Esophagus (tissue), 2 donors: ENCODE measurements at regions not wholly inside any gene's neighbourhood (a gene's known extent, or its start where the extent isn't known, plus 50 kb on each side); places are given as distances from the start of the nearest gene placed in this dataset.

Source experiments
- H3K27ac ChIP-seq, 2 donors: one replicate each; pipeline ENCODE4 v1.5.1; 2013; ENCODE audit warnings: low read depth in 2 of 2, mild to moderate bottlenecking in 2 of 2, inconsistent platforms in 1 of 2, low read length in 1 of 2, moderate library complexity in 1 of 2
- H3K27me3 ChIP-seq, 2 donors: one replicate each; pipeline ENCODE4 v1.6.1; 2013; ENCODE audit warnings: low read length in 2 of 2, control low read depth in 1 of 2, mild to moderate bottlenecking in 1 of 2; ENCODE audit not compliant: insufficient read depth in 2 of 2, control insufficient read depth in 1 of 2
- H3K36me3 ChIP-seq, 2 donors: one replicate each; pipeline ENCODE4 v1.6.1; 2013; ENCODE audit warnings: low read length in 1 of 2; ENCODE audit not compliant: control insufficient read depth in 2 of 2, insufficient read depth in 2 of 2
- H3K4me1 ChIP-seq, 2 donors: one replicate each; pipeline ENCODE4 v1.6.1; 2013; ENCODE audit warnings: low read length in 1 of 2; ENCODE audit not compliant: control insufficient read depth in 2 of 2, insufficient read depth in 2 of 2
- H3K4me3 ChIP-seq, 2 donors: one replicate each; pipeline ENCODE4 v1.5.1; 2013; ENCODE audit warnings: low read length in 2 of 2, mild to moderate bottlenecking in 2 of 2, low read depth in 1 of 2, moderate library complexity in 1 of 2
- H3K9me3 ChIP-seq, 2 donors: one replicate each; pipeline ENCODE4 v1.6.1; 2013; ENCODE audit warnings: mild to moderate bottlenecking in 2 of 2, low read depth in 1 of 2, low read length in 1 of 2, moderate library complexity in 1 of 2; ENCODE audit not compliant: control insufficient read depth in 2 of 2, insufficient read depth in 1 of 2
- WGBS, 2 donors: extraction: QIAGEN DNeasy Blood & Tissue Kit; methylation state at CpG; one replicate each; pipeline ENCODE4 v1.1.7; 2013; 5-methylcytosine and 5-hydroxymethylcytosine counted together
- donor health status: healthy with polysubstance abuse.
- donor health status: Bipolar disorder and iron deficiency.

DNA sequence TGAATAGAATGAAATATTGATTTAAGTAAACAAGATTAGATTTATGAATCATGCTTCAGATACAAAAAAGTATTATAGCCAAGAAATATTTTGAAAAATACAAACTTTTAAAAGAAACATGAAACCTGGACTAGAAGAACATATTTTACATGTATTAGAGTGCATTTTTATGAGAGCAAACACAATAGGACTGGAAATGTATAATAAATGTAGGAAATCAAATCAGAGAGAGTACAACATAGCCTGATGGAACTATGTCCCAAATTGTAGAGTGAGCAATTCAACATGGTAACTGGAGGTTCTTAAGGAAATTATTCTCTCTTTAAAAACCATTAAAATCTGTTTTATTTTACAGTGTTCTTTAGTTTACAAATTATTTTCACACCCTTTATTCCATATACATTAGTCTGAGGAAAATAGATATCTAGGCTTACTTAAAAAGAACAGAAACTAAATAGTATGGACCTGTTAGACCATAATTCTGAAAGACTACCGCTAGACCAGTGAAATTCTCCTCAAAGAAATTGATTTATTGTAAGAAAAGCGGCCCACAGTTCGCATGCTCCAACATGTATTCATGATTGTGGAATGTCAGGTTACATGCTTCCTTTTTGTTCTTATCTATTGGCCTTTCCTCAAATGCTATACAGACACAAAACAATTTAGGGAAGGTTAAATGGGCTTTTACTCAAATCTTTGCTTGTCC lies 1526.5 kb upstream of the SLC10A2 start:
- Histone ChIP-seq H3K4me1 (no peaks in the 10 kb centered on the region), H3K36me3 (no peaks in the 10 kb centered on the region), H3K4me3 (no peak overlapping the region), H3K27me3 (no peaks in the 10 kb centered on the region), H3K27ac (no peak overlapping the region), H3K9me3 (no peaks in the 10 kb centered on the region)
- 73 to 83% methylated on average over 3 of the region's 3 CpGs for WGBS, 2 donors

DNA sequence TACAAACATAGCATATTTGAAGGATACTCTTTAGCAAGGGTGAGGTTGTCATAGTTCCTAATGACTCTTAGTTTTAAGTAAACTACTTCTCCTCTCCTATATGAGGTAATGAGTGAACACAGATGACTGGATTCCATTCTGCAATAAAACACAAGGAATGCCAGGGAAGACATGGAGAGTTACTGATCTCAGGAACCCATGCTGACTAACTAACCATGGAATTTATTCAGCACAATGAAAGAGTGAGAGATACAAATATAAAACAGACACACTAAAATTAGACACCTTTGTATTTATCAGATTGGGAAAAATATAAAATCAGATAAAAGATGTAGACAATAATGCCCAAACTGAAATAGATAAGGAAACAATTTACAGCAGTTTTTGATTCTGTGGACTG lies 1525.9 kb upstream of the SLC10A2 start:
- Histone ChIP-seq H3K27ac (no peak overlapping the region), H3K36me3 (no peaks in the 10 kb centered on the region), H3K9me3 (no peaks in the 10 kb centered on the region), H3K4me1 (no peaks in the 10 kb centered on the region), H3K27me3 (no peaks in the 10 kb centered on the region), H3K4me3 (no peak overlapping the region)

DNA sequence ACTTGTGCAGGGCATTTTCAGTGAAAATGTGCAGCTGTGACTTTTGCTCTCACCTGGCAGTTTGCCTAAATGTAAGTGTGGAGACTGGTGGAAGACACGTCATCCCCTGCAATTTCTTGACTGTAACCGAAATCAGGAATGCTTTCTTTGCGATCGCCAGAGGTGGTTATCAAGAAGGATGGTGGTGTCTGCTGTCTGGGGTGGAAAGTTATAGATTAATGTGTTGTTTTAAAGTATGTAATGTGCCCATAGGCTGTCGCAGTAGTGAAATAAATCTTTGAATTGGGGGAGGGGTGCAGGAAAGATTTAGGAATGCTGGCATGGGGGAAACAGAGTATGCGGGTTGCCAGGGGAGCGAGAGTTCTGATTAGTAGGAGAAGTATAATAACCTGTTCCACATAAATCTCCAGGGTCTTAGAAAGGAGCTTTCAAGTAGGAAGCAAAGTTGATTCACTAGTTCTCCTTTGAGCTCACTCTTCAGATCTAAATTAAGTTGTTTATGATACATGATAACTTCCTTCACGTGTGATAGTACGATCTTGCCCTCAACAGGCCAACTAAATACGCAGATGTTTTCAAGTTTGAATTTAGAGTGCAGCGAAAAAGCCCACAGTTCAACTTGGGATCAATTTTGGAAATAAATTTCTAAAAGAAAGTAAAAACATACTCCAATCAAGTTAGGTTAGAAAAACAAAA lies 1520.0 kb upstream of the SLC10A2 start:
- H3K27ac ChIP-seq = no peak overlapping the region

DNA sequence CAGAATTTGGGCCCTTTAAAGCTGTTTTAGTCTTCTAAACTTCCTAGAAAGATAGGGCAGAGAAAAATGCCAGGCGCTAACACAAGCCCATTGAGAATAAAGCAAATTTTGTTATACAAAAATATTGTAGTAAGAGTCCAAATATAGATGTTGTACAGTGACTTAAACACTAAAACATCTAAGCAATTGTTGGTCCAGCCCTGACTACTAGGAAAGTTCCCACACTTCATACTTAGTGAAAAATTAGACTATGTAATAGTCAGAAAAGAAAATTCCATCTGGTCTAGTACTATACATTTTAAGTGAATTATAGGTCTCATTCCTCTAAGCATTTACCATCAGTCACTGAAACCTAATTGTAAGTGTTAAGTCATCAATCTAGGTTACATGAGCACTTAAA lies 1518.3 kb upstream of the SLC10A2 start:
- Histone ChIP-seq H3K9me3 (no peaks in the 10 kb centered on the region), H3K4me1 (no peaks in the 10 kb centered on the region), H3K27me3 (no peaks in the 10 kb centered on the region), H3K27ac (no peak overlapping the region), H3K36me3 (no peaks in the 10 kb centered on the region), H3K4me3 (no peak overlapping the region)
- WGBS, 2 donors = 75 to 90% methylated on average over 1 of the region's 1 CpG

More for the DNA sequence above, 1520.0 kb upstream of the SLC10A2 start:
- 58 to 69% methylated on average over 11 of the region's 11 CpGs for WGBS, 2 donors
- no peaks in the 10 kb centered on the region for H3K36me3 ChIP-seq
- no peaks in the 10 kb centered on the region for H3K27me3 ChIP-seq
- no peak overlapping the region for H3K4me3 ChIP-seq
- no peaks in the 10 kb centered on the region for H3K9me3 ChIP-seq
- no peaks in the 10 kb centered on the region for H3K4me1 ChIP-seq

DNA sequence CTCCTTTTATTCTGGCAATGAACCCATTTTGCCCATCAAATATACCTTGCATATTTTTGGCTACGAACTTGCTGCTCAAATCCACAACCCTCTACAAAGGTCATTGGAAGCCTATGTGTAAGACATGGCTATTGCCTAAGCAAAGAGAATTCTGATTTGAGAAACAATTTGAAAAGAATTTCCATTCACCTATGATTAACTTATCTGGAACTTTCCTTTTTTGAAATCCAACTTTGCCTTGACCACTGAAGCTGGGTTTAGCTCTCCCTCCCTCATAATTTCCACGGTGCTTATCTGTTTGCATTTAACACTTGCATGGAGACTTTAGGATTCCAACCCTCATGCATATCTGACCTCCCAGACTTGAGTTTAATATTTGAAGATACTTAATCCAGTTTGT lies 1514.7 kb upstream of the SLC10A2 start:
- H3K4me1 ChIP-seq = no peaks in the 10 kb centered on the region
- H3K36me3 ChIP-seq = no peaks in the 10 kb centered on the region
- H3K4me3 ChIP-seq = no peak overlapping the region
- no peak overlapping the region for H3K27ac ChIP-seq
- H3K27me3 ChIP-seq = no peaks in the 10 kb centered on the region
- H3K9me3 ChIP-seq = no peaks in the 10 kb centered on the region
- 85% methylated on average over 2 of the region's 2 CpGs for WGBS, 2 donors

DNA sequence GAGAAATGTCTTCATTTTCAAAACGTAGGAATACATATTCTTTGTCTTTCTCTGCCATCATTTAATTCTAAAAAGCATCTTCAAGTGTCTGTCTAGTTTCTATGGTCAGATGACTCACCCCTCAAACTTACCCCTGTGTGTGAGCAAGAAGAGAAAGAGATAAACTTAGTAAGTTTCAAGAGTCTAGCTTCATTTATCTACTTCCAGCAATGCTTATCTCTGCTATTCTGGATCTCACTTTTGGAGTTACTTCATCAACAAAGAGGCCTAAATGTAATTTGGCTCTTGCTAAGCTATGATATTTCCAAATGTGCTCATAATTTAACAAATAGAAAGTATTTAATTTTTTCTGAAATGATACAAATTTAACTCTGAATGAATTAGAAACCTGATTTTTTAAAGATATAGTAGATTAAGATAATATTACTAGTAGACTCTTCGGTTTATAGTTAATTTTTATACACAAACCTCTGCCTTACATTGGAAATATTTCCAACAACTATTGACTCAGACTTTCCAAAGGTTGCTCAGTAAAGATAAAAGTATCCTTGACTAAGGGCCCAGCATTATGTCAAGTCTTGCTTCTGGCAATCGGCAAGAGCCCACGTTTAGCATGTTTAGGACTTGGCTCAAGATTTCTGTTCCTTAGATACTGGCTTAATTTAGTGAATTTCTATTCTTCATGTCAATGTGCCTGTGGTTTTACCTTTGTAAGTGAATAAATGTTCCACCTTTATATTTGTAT lies 1511.0 kb upstream of the SLC10A2 start:
- no peaks in the 10 kb centered on the region for H3K9me3 ChIP-seq
- 57 to 60% methylated on average over 4 of the region's 4 CpGs for WGBS, 2 donors

DNA sequence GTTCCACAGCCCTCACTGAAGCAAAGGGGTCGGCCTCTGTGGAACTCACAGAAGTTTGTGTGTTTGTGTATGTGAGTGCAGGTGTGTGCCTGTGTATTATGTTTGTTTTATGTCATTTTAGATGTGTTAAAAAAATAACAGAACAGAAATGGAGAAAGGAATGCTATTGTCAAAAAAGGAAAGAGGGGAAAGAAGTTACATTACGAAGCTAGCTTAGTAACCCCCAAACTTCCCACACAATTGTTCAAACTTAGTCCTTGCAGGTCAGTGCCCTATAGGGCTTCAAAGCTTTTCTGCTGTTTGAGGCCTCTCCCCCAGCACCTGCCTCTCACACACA lies 1505.6 kb upstream of the SLC10A2 start:
- H3K4me1 ChIP-seq = peaks cover 0 to 2% of the 10 kb centered on the region in 2 donors
- H3K9me3 ChIP-seq = no peaks in the 10 kb centered on the region
- no peaks in the 10 kb centered on the region for H3K36me3 ChIP-seq
- H3K27ac ChIP-seq = no peak overlapping the region
- WGBS, 2 donors = 43 to 44% methylated on average over 2 of the region's 2 CpGs
- no peaks in the 10 kb centered on the region for H3K27me3 ChIP-seq
- H3K4me3 ChIP-seq = no peak overlapping the region

More for the DNA sequence above, 1511.0 kb upstream of the SLC10A2 start:
- no peak overlapping the region for H3K27ac ChIP-seq
- H3K4me3 ChIP-seq = no peak overlapping the region
- no peaks in the 10 kb centered on the region for H3K36me3 ChIP-seq
- no peaks in the 10 kb centered on the region for H3K27me3 ChIP-seq
- no peaks in the 10 kb centered on the region for H3K4me1 ChIP-seq

DNA sequence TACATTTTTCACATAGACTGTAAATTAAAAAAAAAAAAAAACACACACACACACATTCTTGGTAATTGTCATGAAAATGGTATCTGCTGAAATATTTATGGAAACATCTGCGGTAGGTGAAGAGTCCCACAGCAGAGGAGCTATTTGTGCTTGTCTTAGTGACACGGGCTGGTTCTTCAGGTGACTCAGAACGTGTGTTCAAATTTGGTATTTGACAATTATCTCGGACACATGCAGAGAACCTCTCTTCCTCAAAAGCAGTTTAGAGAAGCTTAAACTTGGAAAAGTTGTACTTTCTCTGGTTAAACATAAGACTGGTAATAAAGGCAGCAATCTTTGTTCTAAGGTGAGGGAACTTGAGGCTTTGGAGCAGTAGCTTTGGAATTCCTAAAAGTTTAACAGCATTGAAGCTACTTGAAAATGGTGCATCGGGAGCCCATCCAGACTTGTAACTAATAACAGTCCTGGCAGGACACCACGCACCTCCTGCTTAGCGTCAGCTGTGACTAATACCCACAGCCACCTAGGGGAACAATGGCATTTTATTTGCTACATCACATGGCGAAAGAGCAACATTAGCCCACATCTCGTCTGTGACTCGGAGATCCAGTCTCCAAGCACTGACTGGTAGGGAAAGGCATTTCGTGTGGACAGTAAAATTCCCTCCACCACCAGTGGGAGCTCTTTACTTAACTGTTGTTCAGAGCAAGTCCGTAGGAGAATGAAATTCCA lies 1505.1 kb upstream of the SLC10A2 start:
- Histone ChIP-seq H3K27me3 (no peaks in the 10 kb centered on the region), H3K9me3 (no peaks in the 10 kb centered on the region), H3K36me3 (no peaks in the 10 kb centered on the region), H3K4me1 (peaks cover 0 to 2% of the 10 kb centered on the region in 2 donors), H3K4me3 (no peak overlapping the region), H3K27ac (no peak overlapping the region)
- 31 to 32% methylated on average over 12 of the region's 12 CpGs for WGBS, 2 donors

DNA sequence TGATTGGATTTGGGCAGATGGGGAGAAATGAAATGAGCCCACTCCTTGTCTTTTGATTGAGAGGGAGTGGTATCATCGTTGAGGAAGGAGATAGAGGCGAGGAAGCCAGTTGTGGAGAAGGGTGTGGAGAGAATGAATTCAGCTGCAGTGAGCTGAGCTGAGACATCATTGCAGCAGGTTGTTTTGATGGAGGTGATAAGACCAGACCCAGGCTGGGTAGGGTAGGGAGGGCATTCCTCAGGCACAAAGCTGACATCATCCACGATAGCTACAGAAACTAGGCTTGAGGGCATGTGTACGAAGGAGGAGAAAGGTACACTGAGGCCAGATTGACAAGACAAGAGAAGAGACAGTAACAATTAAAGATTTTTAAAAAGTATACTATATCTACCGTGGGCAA lies 1500.9 kb upstream of the SLC10A2 start:
- WGBS, 2 donors = 85 to 89% methylated on average over 5 of the region's 5 CpGs
- H3K4me3 ChIP-seq = no peak overlapping the region
- H3K36me3 ChIP-seq = no peaks in the 10 kb centered on the region
- peaks cover 0 to 2% of the 10 kb centered on the region in 2 donors for H3K4me1 ChIP-seq
- no peaks in the 10 kb centered on the region for H3K27me3 ChIP-seq
- no peak overlapping the region for H3K27ac ChIP-seq
- H3K9me3 ChIP-seq = no peaks in the 10 kb centered on the region
